ENCODE measurements at regions not wholly inside any gene's neighbourhood (a gene's known extent, or its start where the extent isn't known, plus 50 kb on each side); places are given as distances from the start of the nearest gene placed in this dataset.
"Not testable (repeated sequence)": the region's sequence is repeated elsewhere in the genome, so short reads cannot be mapped to it uniquely, and the experiment has no call there.

DNA sequence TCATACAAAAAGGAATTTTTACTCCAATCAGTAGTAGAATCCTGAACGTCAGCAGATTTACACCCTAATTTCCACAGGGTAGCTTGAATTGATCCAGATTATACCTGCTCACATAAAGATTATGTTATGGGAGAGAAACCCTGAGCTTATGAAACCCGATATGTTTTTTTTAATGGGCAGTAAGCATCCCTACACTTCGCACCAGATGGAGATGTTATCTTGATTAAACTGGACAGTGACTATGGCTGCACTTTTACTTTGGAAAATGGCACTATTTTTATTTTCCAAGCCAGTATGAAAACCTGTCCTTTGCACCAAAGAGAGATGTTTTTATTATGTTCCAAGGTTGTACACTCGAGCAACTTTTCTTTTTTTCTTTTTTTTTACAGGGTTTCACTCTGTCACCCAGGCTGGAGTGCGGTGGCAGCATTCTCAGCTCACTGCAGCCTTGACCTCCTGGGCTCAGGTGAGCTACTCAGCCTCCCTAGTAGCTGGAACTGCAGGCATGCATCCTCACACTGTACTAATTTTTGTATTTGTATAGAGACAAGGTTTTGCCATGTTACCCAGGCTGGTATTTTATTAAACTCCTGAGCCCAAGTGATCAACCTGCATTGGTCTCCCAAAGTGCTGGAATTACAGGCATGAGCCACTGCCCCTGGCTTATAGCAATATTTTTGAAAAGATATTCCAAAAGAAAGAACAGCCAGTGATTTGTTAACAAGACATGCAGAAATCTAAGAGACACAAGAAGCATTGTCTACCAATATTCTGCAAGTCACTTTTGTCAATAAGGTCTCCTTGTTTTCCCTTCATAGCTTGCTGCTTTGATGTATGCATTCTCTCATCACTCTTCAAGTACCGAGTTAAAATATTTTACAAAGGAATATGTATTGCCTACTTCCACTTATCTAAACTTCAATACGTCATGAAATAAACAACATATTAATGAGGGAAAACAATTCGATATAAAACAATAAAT is 1412.6 kb downstream of the ZPLD1 start:
- Histone ChIP-seq H3K27ac (ENCODE audit: low read length) (no peak overlapping the region), H3K9me3 (ENCODE audit: control insufficient read depth in 2 of 2, low read length in 2 of 2) (no peaks in the 10 kb centered on the region), H3K36me3 (ENCODE audit: control insufficient read depth in 2 of 2, insufficient read depth in 2 of 2, low read length in 2 of 2) (no peaks in the 10 kb centered on the region)

DNA sequence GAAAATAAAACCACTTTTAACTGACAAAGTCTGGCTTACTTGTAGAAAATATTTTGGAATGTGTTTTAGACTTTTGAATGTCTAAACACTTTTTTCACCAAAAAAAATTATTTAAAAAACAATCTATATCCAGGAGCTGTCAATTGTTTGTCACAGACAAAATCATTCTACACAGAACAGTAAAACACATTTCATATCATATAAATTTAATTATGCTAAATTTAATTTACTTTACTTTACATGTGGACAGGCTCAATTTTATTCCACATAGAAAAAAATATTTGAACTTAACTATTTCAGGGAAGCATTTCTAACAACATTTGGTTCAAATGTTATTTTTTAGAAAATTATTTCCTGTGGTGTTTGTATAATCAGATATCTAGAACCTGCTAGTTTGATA is 1417.0 kb downstream of the ZPLD1 start:
- Histone ChIP-seq H3K36me3 (ENCODE audit: control insufficient read depth in 2 of 2, insufficient read depth in 2 of 2, low read length in 2 of 2) (no peaks in the 10 kb centered on the region), H3K4me1 (ENCODE audit: control insufficient read depth, insufficient read depth, low read length) (no peaks in the 10 kb centered on the region), H3K9me3 (ENCODE audit: control insufficient read depth in 2 of 2, low read length in 2 of 2) (no peaks in the 10 kb centered on the region), H3K27ac (ENCODE audit: low read length) (no peak overlapping the region), H3K9ac (ENCODE audit: low read length in 2 of 2) (no peak overlapping the region), H3K4me3 (ENCODE audit: low read length in 2 of 2) (no peak overlapping the region), H3K27me3 (ENCODE audit: control insufficient read depth in 1 of 2, insufficient read depth in 2 of 2, low read length in 2 of 2) (no peaks in the 10 kb centered on the region)

More for the DNA sequence above, 1412.6 kb downstream of the ZPLD1 start:
- Histone ChIP-seq H3K9ac (ENCODE audit: low read length in 2 of 2) (no peak overlapping the region), H3K4me1 (ENCODE audit: control insufficient read depth, insufficient read depth, low read length) (no peaks in the 10 kb centered on the region), H3K27me3 (ENCODE audit: control insufficient read depth in 1 of 2, insufficient read depth in 2 of 2, low read length in 2 of 2) (no peaks in the 10 kb centered on the region), H3K4me3 (ENCODE audit: low read length in 2 of 2) (no peak overlapping the region)

DNA sequence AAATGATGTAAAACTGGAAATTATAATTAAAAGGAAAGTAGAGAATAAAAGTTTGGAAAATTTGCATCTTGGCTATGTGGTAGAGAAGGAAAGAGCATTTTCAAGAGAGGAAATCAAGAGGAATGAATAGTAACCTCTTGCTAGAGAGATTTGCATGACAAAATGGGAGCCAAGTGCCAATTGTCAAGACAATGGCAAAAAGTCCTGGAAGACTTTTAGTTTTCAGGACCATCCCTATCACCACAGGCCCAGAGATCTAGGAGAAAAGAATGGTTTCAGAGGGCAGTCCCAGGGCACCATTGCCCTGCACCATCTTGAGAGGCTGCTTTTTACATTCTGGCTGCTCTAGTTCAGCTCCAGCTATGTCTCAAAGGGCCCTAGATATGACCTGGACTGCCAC is 1427.6 kb downstream of the ZPLD1 start:
- no peaks in the 10 kb centered on the region for H3K27me3 ChIP-seq (ENCODE audit: control insufficient read depth in 1 of 2, insufficient read depth in 2 of 2, low read length in 2 of 2)
- no peak overlapping the region for H3K4me3 ChIP-seq (ENCODE audit: low read length in 2 of 2)
- H3K9me3 ChIP-seq (ENCODE audit: control insufficient read depth in 2 of 2, low read length in 2 of 2), result no peaks in the 10 kb centered on the region
- H3K4me1 ChIP-seq (ENCODE audit: control insufficient read depth, insufficient read depth, low read length), result no peaks in the 10 kb centered on the region
- no peak overlapping the region for H3K9ac ChIP-seq (ENCODE audit: low read length in 2 of 2)
- H3K36me3 ChIP-seq (ENCODE audit: control insufficient read depth in 2 of 2, insufficient read depth in 2 of 2, low read length in 2 of 2), result no peaks in the 10 kb centered on the region
- H3K27ac ChIP-seq (ENCODE audit: low read length), result no peak overlapping the region

DNA sequence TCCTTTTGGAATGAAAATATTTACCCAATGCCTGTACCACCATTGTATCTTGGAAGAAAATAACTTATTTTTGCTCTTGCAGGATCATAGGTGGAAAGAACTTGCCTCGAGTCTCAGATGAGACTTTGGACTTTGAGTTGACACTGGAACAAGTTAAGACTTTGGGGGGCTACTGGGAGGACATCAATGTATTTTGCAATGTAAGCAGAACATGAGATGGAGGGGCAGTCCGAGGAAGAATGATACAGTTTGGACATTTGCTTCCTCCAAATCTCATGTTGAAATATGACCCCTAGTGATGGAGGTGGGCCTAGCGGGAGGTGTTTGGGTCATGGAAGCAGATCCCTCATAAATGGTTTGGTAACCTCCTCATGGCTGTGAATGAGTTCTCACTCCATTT is 1428.6 kb downstream of the ZPLD1 start:
- Histone ChIP-seq H3K4me3 (ENCODE audit: low read length in 2 of 2) (no peak overlapping the region), H3K4me1 (ENCODE audit: control insufficient read depth, insufficient read depth, low read length) (no peaks in the 10 kb centered on the region), H3K36me3 (ENCODE audit: control insufficient read depth in 2 of 2, insufficient read depth in 2 of 2, low read length in 2 of 2) (no peaks in the 10 kb centered on the region), H3K9ac (ENCODE audit: low read length in 2 of 2) (no peak overlapping the region), H3K9me3 (ENCODE audit: control insufficient read depth in 2 of 2, low read length in 2 of 2) (no peaks in the 10 kb centered on the region), H3K27me3 (ENCODE audit: control insufficient read depth in 1 of 2, insufficient read depth in 2 of 2, low read length in 2 of 2) (no peaks in the 10 kb centered on the region), H3K27ac (ENCODE audit: low read length) (no peak overlapping the region)

DNA sequence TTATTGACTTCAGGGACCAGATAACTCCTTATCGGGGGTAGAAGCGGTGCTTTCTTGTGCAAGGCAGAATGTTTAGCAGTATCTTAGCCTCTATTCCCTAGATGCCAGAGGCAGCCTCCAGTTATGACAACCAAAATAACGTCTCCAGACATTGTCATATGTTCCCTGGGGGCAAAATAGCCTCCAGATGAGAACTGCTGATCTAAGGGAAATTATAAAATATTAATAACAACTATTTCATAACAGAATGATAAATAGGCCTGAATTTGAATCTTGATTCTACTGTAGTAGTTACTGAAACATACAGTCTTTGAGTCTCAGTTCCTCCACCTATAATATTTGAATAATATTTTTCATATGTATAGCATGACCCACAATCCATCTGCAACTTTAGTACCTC is 1431.3 kb downstream of the ZPLD1 start:
- no peak overlapping the region for H3K9ac ChIP-seq (ENCODE audit: low read length in 2 of 2)

DNA sequence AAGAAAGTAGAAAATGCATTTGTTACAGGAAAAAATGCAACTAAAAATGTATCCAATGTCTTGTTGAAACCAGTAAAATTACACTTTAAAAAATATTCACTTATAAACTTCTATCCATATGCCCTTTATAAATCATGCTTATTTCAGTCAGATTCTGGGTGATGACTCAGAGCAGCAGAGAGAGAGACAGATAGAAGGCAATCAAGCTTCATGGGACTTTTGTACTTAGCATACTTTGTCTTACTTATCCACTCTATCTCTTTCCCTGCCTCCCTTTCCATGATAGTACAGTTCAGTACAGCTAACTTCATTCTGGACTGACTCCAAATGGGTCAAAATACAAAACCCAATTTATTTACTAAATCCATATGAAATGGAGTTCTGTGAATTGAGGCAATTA is 1438.2 kb downstream of the ZPLD1 start:
- no peaks in the 10 kb centered on the region for H3K9me3 ChIP-seq (ENCODE audit: control insufficient read depth in 2 of 2, low read length in 2 of 2)
- no peaks in the 10 kb centered on the region for H3K27me3 ChIP-seq (ENCODE audit: control insufficient read depth in 1 of 2, insufficient read depth in 2 of 2, low read length in 2 of 2)
- no peak overlapping the region for H3K4me3 ChIP-seq (ENCODE audit: low read length in 2 of 2)

More for the DNA sequence above, 1431.3 kb downstream of the ZPLD1 start:
- H3K27me3 ChIP-seq (ENCODE audit: control insufficient read depth in 1 of 2, insufficient read depth in 2 of 2, low read length in 2 of 2), result no peaks in the 10 kb centered on the region
- no peaks in the 10 kb centered on the region for H3K4me1 ChIP-seq (ENCODE audit: control insufficient read depth, insufficient read depth, low read length)
- no peak overlapping the region for H3K4me3 ChIP-seq (ENCODE audit: low read length in 2 of 2)
- H3K27ac ChIP-seq (ENCODE audit: low read length), result no peak overlapping the region
- H3K9me3 ChIP-seq (ENCODE audit: control insufficient read depth in 2 of 2, low read length in 2 of 2), result no peaks in the 10 kb centered on the region
- H3K36me3 ChIP-seq (ENCODE audit: control insufficient read depth in 2 of 2, insufficient read depth in 2 of 2, low read length in 2 of 2), result no peaks in the 10 kb centered on the region

DNA sequence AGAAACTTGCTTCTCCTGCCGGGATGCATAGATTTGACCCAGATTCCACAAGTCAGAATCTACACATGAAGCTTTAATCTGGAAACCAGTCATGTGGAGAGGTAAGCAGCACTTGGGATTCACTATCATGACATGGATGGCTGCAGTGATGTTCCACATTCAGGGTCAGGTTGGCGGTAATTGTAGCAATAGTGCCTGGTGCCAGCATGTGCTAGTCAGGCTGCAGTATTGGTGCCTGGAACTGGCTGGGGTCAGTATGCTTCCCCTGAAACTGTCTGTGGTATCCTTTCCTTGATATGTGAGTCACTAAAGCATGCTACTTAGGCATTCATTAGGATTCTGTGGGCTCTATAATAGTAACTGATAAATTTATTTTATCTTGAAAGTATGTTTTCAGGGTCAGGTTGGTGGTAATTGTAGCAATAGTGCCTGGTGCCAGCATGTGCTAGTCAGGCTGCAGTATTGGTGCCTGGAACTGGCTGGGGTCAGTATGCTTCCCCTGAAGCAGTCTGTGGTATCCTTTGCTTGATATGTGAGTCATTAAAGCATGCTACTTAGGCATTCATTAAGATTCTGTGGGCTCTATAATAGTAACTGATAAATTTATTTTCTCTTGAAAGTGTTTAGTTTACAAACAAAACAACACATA is 1439.2 kb downstream of the ZPLD1 start:
- Histone ChIP-seq H3K4me3 (ENCODE audit: low read length in 2 of 2) (no peak overlapping the region), H3K4me1 (ENCODE audit: control insufficient read depth, insufficient read depth, low read length) (no peaks in the 10 kb centered on the region), H3K36me3 (ENCODE audit: control insufficient read depth in 2 of 2, insufficient read depth in 2 of 2, low read length in 2 of 2) (no peaks in the 10 kb centered on the region), H3K27me3 (ENCODE audit: control insufficient read depth in 1 of 2, insufficient read depth in 2 of 2, low read length in 2 of 2) (no peaks in the 10 kb centered on the region), H3K27ac (ENCODE audit: low read length) (no peak overlapping the region), H3K9me3 (ENCODE audit: control insufficient read depth in 2 of 2, low read length in 2 of 2) (no peaks in the 10 kb centered on the region), H3K9ac (ENCODE audit: low read length in 2 of 2) (no peak overlapping the region)

More for the DNA sequence above, 1438.2 kb downstream of the ZPLD1 start:
- no peak overlapping the region for H3K27ac ChIP-seq (ENCODE audit: low read length)
- H3K36me3 ChIP-seq (ENCODE audit: control insufficient read depth in 2 of 2, insufficient read depth in 2 of 2, low read length in 2 of 2), result no peaks in the 10 kb centered on the region
- H3K9ac ChIP-seq (ENCODE audit: low read length in 2 of 2), result no peak overlapping the region
- no peaks in the 10 kb centered on the region for H3K4me1 ChIP-seq (ENCODE audit: control insufficient read depth, insufficient read depth, low read length)

DNA sequence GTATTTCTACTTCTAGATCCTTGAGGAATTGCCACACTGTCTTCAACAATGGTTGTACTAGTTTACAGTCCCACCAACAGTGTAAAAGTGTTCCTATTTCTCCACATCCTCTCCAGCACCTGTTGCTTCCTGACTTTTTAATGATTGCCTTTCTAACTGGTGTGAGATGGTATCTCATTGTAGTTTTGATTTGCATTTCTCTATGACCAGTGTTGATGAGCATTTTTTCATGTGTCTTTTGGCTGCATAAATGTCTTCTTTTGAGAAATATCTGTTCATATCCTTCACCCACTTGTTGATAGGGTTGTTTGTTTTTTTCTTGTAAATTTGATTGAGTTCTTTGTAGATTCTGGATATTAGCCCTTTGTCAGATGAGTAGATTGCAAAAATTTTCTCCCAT is 1447.0 kb downstream of the ZPLD1 start:
- not testable (repeated sequence) for H3K9ac ChIP-seq (ENCODE audit: low read length in 2 of 2); H3K36me3 ChIP-seq (ENCODE audit: control insufficient read depth in 2 of 2, insufficient read depth in 2 of 2, low read length in 2 of 2); H3K27me3 ChIP-seq (ENCODE audit: control insufficient read depth in 1 of 2, insufficient read depth in 2 of 2, low read length in 2 of 2); H3K9me3 ChIP-seq (ENCODE audit: control insufficient read depth in 2 of 2, low read length in 2 of 2); H3K27ac ChIP-seq (ENCODE audit: low read length); H3K4me3 ChIP-seq (ENCODE audit: low read length in 2 of 2); H3K4me1 ChIP-seq (ENCODE audit: control insufficient read depth, insufficient read depth, low read length)

DNA sequence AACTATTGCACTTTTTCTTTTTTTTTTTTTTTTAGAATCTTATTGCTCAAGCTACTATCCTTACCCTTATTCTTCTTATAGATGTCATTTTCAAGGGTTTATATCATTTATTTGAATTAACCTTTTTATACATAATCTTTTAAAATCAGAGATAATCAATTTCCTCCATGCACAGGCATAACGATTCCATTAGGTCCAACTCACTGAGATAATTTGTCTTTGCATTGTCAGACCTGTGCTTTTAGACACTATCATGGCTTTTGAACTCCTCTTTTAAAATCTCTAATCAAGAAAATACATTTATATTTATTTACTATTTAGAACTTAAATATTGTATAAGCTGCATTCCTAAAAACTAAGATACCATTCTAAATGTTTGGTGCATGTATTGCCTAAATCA is 1454.9 kb downstream of the ZPLD1 start:
- no peaks in the 10 kb centered on the region for H3K36me3 ChIP-seq (ENCODE audit: control insufficient read depth in 2 of 2, insufficient read depth in 2 of 2, low read length in 2 of 2)

DNA sequence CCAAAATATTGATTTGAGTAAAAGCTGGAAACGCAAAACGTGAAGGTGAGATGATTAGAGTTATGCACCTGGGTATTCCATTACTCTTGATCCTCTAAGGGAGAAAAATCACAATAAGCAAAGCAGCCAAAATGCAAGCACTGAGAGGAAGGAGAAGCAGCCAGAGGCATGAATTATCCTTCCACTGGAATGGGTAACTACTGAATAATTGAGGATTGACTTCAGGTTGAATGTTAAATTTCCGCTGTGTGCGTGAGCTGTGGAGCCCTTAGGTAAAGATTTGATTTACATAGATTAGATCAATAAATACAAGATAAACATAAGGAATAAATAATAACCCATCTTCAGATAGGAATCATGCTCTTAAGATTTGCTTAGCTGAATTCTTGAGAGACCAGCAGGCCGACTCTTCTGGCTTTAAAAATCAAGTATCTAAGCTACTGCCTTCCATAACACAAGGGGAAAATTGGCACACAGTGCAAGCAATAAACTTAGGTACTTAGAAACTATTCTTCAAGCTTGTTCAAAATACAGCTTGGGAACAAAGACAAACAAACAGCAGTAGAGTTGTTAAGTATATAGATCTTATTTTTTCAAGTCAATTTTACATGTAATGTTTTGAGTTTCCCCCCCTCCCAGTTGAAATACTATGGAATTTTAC is 1459.5 kb downstream of the ZPLD1 start:
- no peak overlapping the region for H3K4me3 ChIP-seq (ENCODE audit: low read length in 2 of 2)
- no peak overlapping the region for H3K9ac ChIP-seq (ENCODE audit: low read length in 2 of 2)
- H3K9me3 ChIP-seq (ENCODE audit: control insufficient read depth in 2 of 2, low read length in 2 of 2), result no peaks in the 10 kb centered on the region
- H3K27ac ChIP-seq (ENCODE audit: low read length), result no peak overlapping the region
- no peaks in the 10 kb centered on the region for H3K4me1 ChIP-seq (ENCODE audit: control insufficient read depth, insufficient read depth, low read length)
- H3K27me3 ChIP-seq (ENCODE audit: control insufficient read depth in 1 of 2, insufficient read depth in 2 of 2, low read length in 2 of 2), result no peaks in the 10 kb centered on the region
- no peaks in the 10 kb centered on the region for H3K36me3 ChIP-seq (ENCODE audit: control insufficient read depth in 2 of 2, insufficient read depth in 2 of 2, low read length in 2 of 2)

More for the DNA sequence above, 1454.9 kb downstream of the ZPLD1 start:
- H3K27ac ChIP-seq (ENCODE audit: low read length), result no peak overlapping the region
- H3K9me3 ChIP-seq (ENCODE audit: control insufficient read depth in 2 of 2, low read length in 2 of 2), result no peaks in the 10 kb centered on the region
- no peak overlapping the region for H3K4me3 ChIP-seq (ENCODE audit: low read length in 2 of 2)
- H3K9ac ChIP-seq (ENCODE audit: low read length in 2 of 2), result no peak overlapping the region
- no peaks in the 10 kb centered on the region for H3K27me3 ChIP-seq (ENCODE audit: control insufficient read depth in 1 of 2, insufficient read depth in 2 of 2, low read length in 2 of 2)
- no peaks in the 10 kb centered on the region for H3K4me1 ChIP-seq (ENCODE audit: control insufficient read depth, insufficient read depth, low read length)
